HepG2 (cell line): ENCODE measurements at regions not wholly inside any gene's neighbourhood (a gene's known extent, or its start where the extent isn't known, plus 50 kb on each side); places are given as distances from the start of the nearest gene placed in this dataset.

ENCODE experiments used
- ATAC-seq: fragments of 200-7000 bp; cut with Tn5 transposase; 3 replicates; pipeline ENCODE4 v1.9.1; 2020; ENCODE audit warnings: mild to moderate bottlenecking, moderate library complexity
- BruUV-seq: library from RNA; stranded (reverse); fragments of 400-500 nt; replicated peaks from 2 replicates; lab custom pipeline; 2021; lab: Mats Ljungman, UMichigan
- CTCF ChIA-PET: fragments of 300-600 bp; formaldehyde crosslinking; extraction: SDS; loops from one replicate; lab custom pipeline; 2021; ENCODE audit warnings: low total read pairs, inconsistent platforms, low intra/inter-chr PET ratio; lab: Yijun Ruan, JAX
- POLR2A ChIA-PET: fragments of 350-600 bp; sonication (Branson Sonifier 250); formaldehyde crosslinking; loops from one replicate; lab custom pipeline; 2020; ENCODE audit warnings: antibody characterized with exemption, inconsistent platforms; lab: Yijun Ruan, JAX
- DNase-seq: peaks from one replicate; pipeline ENCODE4 v3.0.0-alpha.2; 2015; ENCODE audit warnings: low spot score
- FAIRE-seq: peaks from 3 replicates; lab custom pipeline; 2011; peaks lifted over from hg19 to GRCh38; lab: Jason Lieb, UNC
- H2AFZ ChIP-seq: one replicate; pipeline ENCODE4 v1.6.1; 2011; ENCODE audit warnings: low read length, inconsistent platforms
- H3K27ac ChIP-seq: fragments of 300-600 bp; 3 replicates; pipeline ENCODE4 v1.8.0; 2011; ENCODE audit warnings: mixed run types, mild to moderate bottlenecking, mixed read lengths, low read length, inconsistent platforms; ENCODE audit not compliant: insufficient read depth; ENCODE audit errors: extremely low read length
- H3K27me3 ChIP-seq, 2 experiments: fragments of 200-600 bp in 1 of 2; 2 replicates in 1 of 2; 3 replicates in 1 of 2; pipeline versions ENCODE4 v1.6.0 to v1.8.0; 2011; ENCODE audit warnings: low read length in 2 of 2, mild to moderate bottlenecking in 2 of 2, moderate library complexity in 2 of 2, inconsistent platforms in 1 of 2; ENCODE audit not compliant: insufficient read depth in 2 of 2, control insufficient read depth in 1 of 2
- H3K36me3 ChIP-seq, 2 experiments: fragments of 200-600 bp in 1 of 2; replicated peaks in 1 of 2; 2 replicates in 1 of 2; 3 replicates in 1 of 2; pipeline versions ENCODE4 v1.5.1 to v1.8.0; 2011; ENCODE audit warnings: low read length in 2 of 2, inconsistent platforms in 1 of 2; ENCODE audit not compliant: insufficient read depth in 2 of 2, control insufficient read depth in 1 of 2
- H3K4me1 ChIP-seq: 2 replicates; pipeline ENCODE4 v1.5.1; 2012; ENCODE audit warnings: low read length, inconsistent platforms; ENCODE audit not compliant: insufficient read depth
- H3K4me2 ChIP-seq: 2 replicates; pipeline ENCODE4 v1.6.0; 2011; ENCODE audit warnings: low read depth, low read length, inconsistent platforms
- H3K4me3 ChIP-seq, 3 experiments: fragments of 200-600 bp in 1 of 3; sonication (generic), shearing (Covaris generic) in 1 of 3; replicated peaks in 1 of 3; 2 replicates each; pipeline ENCODE4 v1.5.1; 2011 to 2016; ENCODE audit warnings: low read length in 3 of 3, inconsistent platforms in 2 of 3, low read depth in 2 of 3, mild to moderate bottlenecking in 2 of 3, control low read depth in 1 of 3, mixed read lengths in 1 of 3; ENCODE audit not compliant: insufficient read depth in 1 of 3
- H3K79me2 ChIP-seq: one replicate; pipeline ENCODE4 v1.6.1; 2011; ENCODE audit warnings: low read length, inconsistent platforms; ENCODE audit not compliant: insufficient read depth
- H3K9ac ChIP-seq: 2 replicates; pipeline ENCODE4 v1.6.0; 2011; ENCODE audit warnings: mild to moderate bottlenecking, low read depth, low read length, inconsistent platforms; ENCODE audit not compliant: insufficient read depth
- H3K9me3 ChIP-seq: 2 replicates; pipeline ENCODE4 v1.5.1; 2012; ENCODE audit warnings: mild to moderate bottlenecking, low read length
- H4K20me1 ChIP-seq: 2 replicates; pipeline ENCODE4 v1.6.0; 2011; ENCODE audit warnings: inconsistent platforms, mild to moderate bottlenecking, low read length, moderate library complexity; ENCODE audit not compliant: insufficient read depth
- IKZF1 ChIP-seq: fragments of 450-650 bp; IDR thresholded peaks from 2 replicates; pipeline ENCODE4 v1.7.1; 2016
- NFE2 ChIP-seq: sonication (generic); formaldehyde crosslinking; IDR thresholded peaks from 2 replicates; pipeline ENCODE4 v1.4.0; 2020; ENCODE audit warnings: missing genetic modification reagents
- SRSF9 ChIP-seq: fragments of 200-400 bp; formaldehyde crosslinking; IDR thresholded peaks from 2 replicates; pipeline ENCODE4 v1.6.1; 2018; ENCODE audit warnings: borderline replicate concordance, mild to moderate bottlenecking, low read depth, low read length; ENCODE audit not compliant: insufficient read depth, poor library complexity, severe bottlenecking
- ZNF224 ChIP-seq: sonication (generic); formaldehyde crosslinking; IDR thresholded peaks from 2 replicates; pipeline ENCODE4 v1.5.0; 2020; ENCODE audit warnings: mild to moderate bottlenecking, missing genetic modification reagents
- ZNF614 ChIP-seq: IDR thresholded peaks from 2 replicates; pipeline ENCODE4 v1.6.1; 2018; ENCODE audit warnings: missing biosample characterization, missing genetic modification reagents, inconsistent platforms, borderline replicate concordance
- WGBS: methylation state at CpG from one replicate; pipeline ENCODE4 v1.1.6; 2017; ENCODE audit warnings: low lambda C conversion rate; 5-methylcytosine and 5-hydroxymethylcytosine counted together
- in situ Hi-C: cut with HindIII; loops from 2 replicates; pipeline ENCODE4 v1.10.0; 2017; ENCODE audit warnings: low pct_unique_long_range_greater_than_20kb; ENCODE audit not compliant: extremely low pct_ligation_motif_present
- intact Hi-C: fragments of 100-400 bp; cut with micrococcal nuclease; formaldehyde crosslinking; loops from one replicate; pipeline ENCODE4 v1.10.0; 2022; ENCODE audit not compliant: unreplicated experiment
- TF ChIP-seq, protein P1 (sequence below), 2 experiments: sonication (generic) in 1 of 2; formaldehyde crosslinking in 1 of 2; IDR thresholded peaks; 2 replicates each; pipeline versions ENCODE4 v1.5.1 to v1.6.1; 2011 to 2020; ENCODE audit warnings: borderline replicate concordance in 1 of 2, low read depth in 1 of 2, low read length in 1 of 2, mild to moderate bottlenecking in 1 of 2, missing genetic modification reagents in 1 of 2, moderate library complexity in 1 of 2

DNA sequence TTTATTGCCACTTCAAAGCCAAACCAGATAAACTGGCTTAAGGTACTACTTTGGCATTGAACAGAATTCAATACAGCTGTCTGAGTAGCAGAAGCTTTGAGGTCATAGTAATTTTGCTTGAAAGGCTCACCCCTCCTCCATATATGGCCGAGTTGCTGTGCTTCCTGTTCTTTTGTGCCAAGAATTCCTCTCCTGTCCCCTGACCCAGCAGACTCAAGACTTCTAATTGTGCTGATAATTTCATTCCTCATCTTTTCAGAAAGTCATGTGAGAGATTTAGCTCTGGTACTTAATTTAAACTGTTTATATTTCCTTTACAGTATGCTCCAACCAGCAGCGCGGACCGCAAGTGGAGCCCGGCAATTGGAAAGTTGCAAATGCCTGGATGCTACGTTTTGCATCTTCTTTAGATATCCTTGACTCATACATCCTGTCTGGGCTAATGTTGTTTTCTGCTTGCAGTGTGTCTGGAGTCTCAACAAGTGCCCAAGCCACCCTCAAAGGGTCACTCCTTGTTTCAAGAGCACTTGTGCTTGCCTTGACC lies 373.4 kb downstream of the PDGFC start:
- WGBS: 63% methylated on average over 6 of the region's 6 CpGs
- ChIA-PET CTCF (no interaction called here), POLR2A (no interaction called here)
- H3K79me2 ChIP-seq: no peaks in the 10 kb centered on the region
- intact Hi-C loops: no loop called here
- in situ Hi-C loops: no loop called here
- H3K4me1 ChIP-seq: no peaks in the 10 kb centered on the region
- H3K27me3 ChIP-seq: no peaks in the 10 kb centered on the region
- no peak for ATAC-seq
- no peak overlapping the region for H3K4me3 ChIP-seq
- no peaks in the 10 kb centered on the region for H3K9me3 ChIP-seq
- no peak overlapping the region for H2AFZ ChIP-seq
- no peaks in the 10 kb centered on the region for H3K36me3 ChIP-seq
- H3K27ac ChIP-seq: no peak overlapping the region
- H3K9ac ChIP-seq: no peak overlapping the region
- no peak for DNase-seq
- no TSS peak for BruUV-seq
- H4K20me1 ChIP-seq: no peaks in the 10 kb centered on the region
- FAIRE-seq: no peak
- H3K4me2 ChIP-seq: no peak overlapping the region
- no peak for TF ChIP-seq IKZF1
- TF ChIP-seq ZNF614 (CRISPR knock-in tag): no peak
- TF ChIP-seq, protein P1, sequence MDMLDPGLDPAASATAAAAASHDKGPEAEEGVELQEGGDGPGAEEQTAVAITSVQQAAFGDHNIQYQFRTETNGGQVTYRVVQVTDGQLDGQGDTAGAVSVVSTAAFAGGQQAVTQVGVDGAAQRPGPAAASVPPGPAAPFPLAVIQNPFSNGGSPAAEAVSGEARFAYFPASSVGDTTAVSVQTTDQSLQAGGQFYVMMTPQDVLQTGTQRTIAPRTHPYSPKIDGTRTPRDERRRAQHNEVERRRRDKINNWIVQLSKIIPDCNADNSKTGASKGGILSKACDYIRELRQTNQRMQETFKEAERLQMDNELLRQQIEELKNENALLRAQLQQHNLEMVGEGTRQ (IDR thresholded peaks at IDR 0.05; ENCODE audit: low read depth, low read length): no peak
- TF ChIP-seq, protein P1 (CRISPR knock-in tag; IDR thresholded peaks at IDR 0.05; ENCODE audit: borderline replicate concordance): no peak
- no peak for TF ChIP-seq ZNF224
- TF ChIP-seq NFE2: no peak
- TF ChIP-seq SRSF9: no peak
